ENCODE measurements at regions not wholly inside any gene's neighbourhood (a gene's known extent, or its start where the extent isn't known, plus 50 kb on each side); places are given as distances from the start of the nearest gene placed in this dataset.

GRCh38 chr1:8204826-8205225 lies 113.1 kb upstream of the SLC45A1 start:
- intact Hi-C loops (cut with micrococcal nuclease) = no loop called here

GRCh38 chr1:8203551-8203950 lies 114.4 kb upstream of the SLC45A1 start:
- intact Hi-C loops (cut with micrococcal nuclease) = no loop called here

GRCh38 chr1:8203056-8203455 lies 114.9 kb upstream of the SLC45A1 start:
- intact Hi-C loops (cut with micrococcal nuclease) = no loop called here

- intact Hi-C loops (cut with micrococcal nuclease) = no loop called here
Measured at GRCh38 chr1:8202182-8202905, 115.6 kb upstream of the SLC45A1 start.

GRCh38 chr1:8201331-8201861 lies 116.5 kb upstream of the SLC45A1 start:
- intact Hi-C loops (cut with micrococcal nuclease) = no loop called here

GRCh38 chr1:8200317-8201115 lies 117.4 kb upstream of the SLC45A1 start:
- intact Hi-C loops (cut with micrococcal nuclease) = no loop called here

- intact Hi-C loops (cut with micrococcal nuclease) = no loop called here
Measured at GRCh38 chr1:8198522-8198921, 119.4 kb upstream of the SLC45A1 start.

GRCh38 chr1:8197493-8198282 lies 120.2 kb upstream of the SLC45A1 start:
- intact Hi-C loops (cut with micrococcal nuclease) = no loop called here

- intact Hi-C loops (cut with micrococcal nuclease) = no loop called here
Measured at GRCh38 chr1:8194481-8195227, 123.3 kb upstream of the SLC45A1 start.

GRCh38 chr1:8193840-8194406 lies 124.0 kb upstream of the SLC45A1 start:
- intact Hi-C loops (cut with micrococcal nuclease) = no loop called here

GRCh38 chr1:8191474-8191873 lies 126.4 kb upstream of the SLC45A1 start:
- intact Hi-C loops (cut with micrococcal nuclease) = no loop called here

- intact Hi-C loops (cut with micrococcal nuclease) = loop anchor here (10.0 kb wide), 1 partner anchor 235 kb away; no protein-coding TSS in a partner anchor
Measured at GRCh38 chr1:8189931-8190483, 127.9 kb upstream of the SLC45A1 start.

- intact Hi-C loops (cut with micrococcal nuclease) = loop anchor here (10.0 kb wide), 1 partner anchor 239 kb away; no protein-coding TSS in a partner anchor
Measured at GRCh38 chr1:8185400-8185799, 132.5 kb upstream of the SLC45A1 start.

GRCh38 chr1:8184301-8184700 lies 133.6 kb upstream of the SLC45A1 start:
- intact Hi-C loops (cut with micrococcal nuclease) = loop anchor here (10.0 kb wide), 1 partner anchor 240 kb away; no protein-coding TSS in a partner anchor

- intact Hi-C loops (cut with micrococcal nuclease) = loop anchor here (1.0 to 10.0 kb wide), 5 partner anchors 13 to 243 kb away; partner anchors contain the start of gene ERRFI1
Measured at GRCh38 chr1:8182034-8182761, 135.7 kb upstream of the SLC45A1 start.

GRCh38 chr1:8179132-8179793 lies 138.7 kb upstream of the SLC45A1 start:
- intact Hi-C loops (cut with micrococcal nuclease) = no loop called here

- intact Hi-C loops (cut with micrococcal nuclease) = no loop called here
Measured at GRCh38 chr1:8176279-8176678, 141.6 kb upstream of the SLC45A1 start.

GRCh38 chr1:8174807-8175206 lies 143.1 kb upstream of the SLC45A1 start:
- intact Hi-C loops (cut with micrococcal nuclease) = no loop called here

All from T-helper 1 cell treated with Interleukin-12 subunit alpha and Interleukin-12 subunit beta and Interleukin-4 antibody, amounts not matched to agents 30 ng/mL and 1 ng/mL, for 36 hours (primary cell).